ENCODE measurements at regions not wholly inside any gene's neighbourhood (a gene's known extent, or its start where the extent isn't known, plus 50 kb on each side); places are given as distances from the start of the nearest gene placed in this dataset.

GRCh38 chr5:173781816-173782670, 106.1 kb upstream of the CPEB4 start:
- Histone ChIP-seq H2AFZ (ENCODE audit: low read depth, low read length) (peak overlapping the region; percentile 32; the same call in 1 of the 2 replicates), H3K4me3 (ENCODE audit: low read length) (no peak overlapping the region)

GRCh38 chr5:173782671-173783101, 105.5 kb upstream of the CPEB4 start:
- TF ChIP-seq CTCF (IDR thresholded peaks at IDR 0.05; ENCODE audit: low read depth, low read length) = no peak
- no peak for TF ChIP-seq EZH2phosphoT487 (IDR thresholded peaks at IDR 0.05; ENCODE audit: low read depth)
- Histone ChIP-seq H3K27ac (ENCODE audit: low read length) (no peak overlapping the region), H3K27me3 (ENCODE audit: low read depth, low read length) (peaks cover 25% of the 10 kb centered on the region), H3K36me3 (replicated peaks; ENCODE audit: low read depth, low read length) (no peaks in the 10 kb centered on the region), H3K9ac (ENCODE audit: low read length) (no peak overlapping the region), H3K79me2 (ENCODE audit: low read length) (no peaks in the 10 kb centered on the region), H4K20me1 (ENCODE audit: insufficient read depth, low read length) (no peaks in the 10 kb centered on the region), H3K4me2 (ENCODE audit: low read length) (no peak overlapping the region), H3K9me3 (ENCODE audit: insufficient read depth, low read length) (no peaks in the 10 kb centered on the region), H2AFZ (ENCODE audit: low read depth, low read length) (no peak overlapping the region), H3K4me3 (ENCODE audit: low read length) (no peak overlapping the region), H3K4me1 (ENCODE audit: low read length) (peaks cover 41% of the 10 kb centered on the region)

More at GRCh38 chr5:173781816-173782670, 106.1 kb upstream of the CPEB4 start:
- no peak overlapping the region for H3K9ac ChIP-seq (ENCODE audit: low read length)
- H3K9me3 ChIP-seq (ENCODE audit: insufficient read depth, low read length) = no peaks in the 10 kb centered on the region
- H3K27me3 ChIP-seq (ENCODE audit: low read depth, low read length) = peaks cover 20% of the 10 kb centered on the region
- H3K36me3 ChIP-seq (replicated peaks; ENCODE audit: low read depth, low read length) = no peaks in the 10 kb centered on the region
- no peak overlapping the region for H3K27ac ChIP-seq (ENCODE audit: low read length)
- peak overlapping the region; percentile 25 for H3K4me2 ChIP-seq (ENCODE audit: low read length)
- no peaks in the 10 kb centered on the region for H3K79me2 ChIP-seq (ENCODE audit: low read length)
- no peak for TF ChIP-seq CTCF (IDR thresholded peaks at IDR 0.05; ENCODE audit: low read depth, low read length)
- no peak for TF ChIP-seq EZH2phosphoT487 (IDR thresholded peaks at IDR 0.05; ENCODE audit: low read depth)
- H4K20me1 ChIP-seq (ENCODE audit: insufficient read depth, low read length) = no peaks in the 10 kb centered on the region
- peaks cover 35% of the 10 kb centered on the region for H3K4me1 ChIP-seq (ENCODE audit: low read length)

GRCh38 chr5:173783371-173783770, 104.8 kb upstream of the CPEB4 start:
- H3K4me2 ChIP-seq (ENCODE audit: low read length) = no peak overlapping the region

More at GRCh38 chr5:173783371-173783770, 104.8 kb upstream of the CPEB4 start:
- Histone ChIP-seq H3K36me3 (replicated peaks; ENCODE audit: low read depth, low read length) (no peaks in the 10 kb centered on the region), H3K4me3 (ENCODE audit: low read length) (no peak overlapping the region), H3K9ac (ENCODE audit: low read length) (no peak overlapping the region), H3K4me1 (ENCODE audit: low read length) (peaks cover 44% of the 10 kb centered on the region), H3K9me3 (ENCODE audit: insufficient read depth, low read length) (no peaks in the 10 kb centered on the region), H3K27ac (ENCODE audit: low read length) (no peak overlapping the region), H3K79me2 (ENCODE audit: low read length) (no peaks in the 10 kb centered on the region), H4K20me1 (ENCODE audit: insufficient read depth, low read length) (no peaks in the 10 kb centered on the region), H2AFZ (ENCODE audit: low read depth, low read length) (no peak overlapping the region), H3K27me3 (ENCODE audit: low read depth, low read length) (peaks cover 26% of the 10 kb centered on the region)
- no peak for TF ChIP-seq EZH2phosphoT487 (IDR thresholded peaks at IDR 0.05; ENCODE audit: low read depth)
- TF ChIP-seq CTCF (IDR thresholded peaks at IDR 0.05; ENCODE audit: low read depth, low read length) = no peak
